OCI-LY1 (cell line): ENCODE measurements at regions not wholly inside any gene's neighbourhood (a gene's known extent, or its start where the extent isn't known, plus 50 kb on each side); places are given as distances from the start of the nearest gene placed in this dataset.

Experiments used
- EZH2 ChIP-seq: fragments of 200-600 bp; sonication (generic), shearing (Covaris generic); IDR thresholded peaks from 2 replicates; pipeline ENCODE4 v1.8.0; 2017; ENCODE audit warnings: borderline replicate concordance, mixed run types, mild to moderate bottlenecking, antibody characterized with exemption, low read length, moderate library complexity, mixed read lengths
- TF ChIP-seq, protein P1 (sequence below): fragments of 200-600 bp; sonication (generic), shearing (Covaris generic); IDR thresholded peaks from 2 replicates; pipeline ENCODE4 v1.5.1; 2017; ENCODE audit warnings: mild to moderate bottlenecking, antibody characterized with exemption, low read length, moderate library complexity, mixed read lengths

DNA sequence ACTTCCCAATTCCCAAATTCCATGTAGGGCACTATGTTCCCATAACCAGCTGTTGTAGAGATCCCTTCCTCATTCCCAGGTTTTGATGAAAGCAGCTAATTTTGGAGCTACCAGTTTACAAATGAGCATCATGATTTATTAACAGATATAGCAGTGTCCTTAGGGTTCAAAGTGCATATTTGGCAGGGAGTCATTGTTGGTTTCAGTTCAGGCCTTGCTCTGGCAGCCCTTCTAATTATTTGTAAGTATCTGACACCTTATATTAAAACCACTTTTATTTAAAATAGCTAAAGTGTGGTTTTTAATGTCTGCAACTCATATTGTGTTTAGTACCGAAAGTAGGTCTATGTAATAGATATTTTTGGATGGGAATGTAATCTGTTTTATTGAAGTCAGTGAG, 518.5 kb downstream of the TLL1 start:
- TF ChIP-seq, protein P1, sequence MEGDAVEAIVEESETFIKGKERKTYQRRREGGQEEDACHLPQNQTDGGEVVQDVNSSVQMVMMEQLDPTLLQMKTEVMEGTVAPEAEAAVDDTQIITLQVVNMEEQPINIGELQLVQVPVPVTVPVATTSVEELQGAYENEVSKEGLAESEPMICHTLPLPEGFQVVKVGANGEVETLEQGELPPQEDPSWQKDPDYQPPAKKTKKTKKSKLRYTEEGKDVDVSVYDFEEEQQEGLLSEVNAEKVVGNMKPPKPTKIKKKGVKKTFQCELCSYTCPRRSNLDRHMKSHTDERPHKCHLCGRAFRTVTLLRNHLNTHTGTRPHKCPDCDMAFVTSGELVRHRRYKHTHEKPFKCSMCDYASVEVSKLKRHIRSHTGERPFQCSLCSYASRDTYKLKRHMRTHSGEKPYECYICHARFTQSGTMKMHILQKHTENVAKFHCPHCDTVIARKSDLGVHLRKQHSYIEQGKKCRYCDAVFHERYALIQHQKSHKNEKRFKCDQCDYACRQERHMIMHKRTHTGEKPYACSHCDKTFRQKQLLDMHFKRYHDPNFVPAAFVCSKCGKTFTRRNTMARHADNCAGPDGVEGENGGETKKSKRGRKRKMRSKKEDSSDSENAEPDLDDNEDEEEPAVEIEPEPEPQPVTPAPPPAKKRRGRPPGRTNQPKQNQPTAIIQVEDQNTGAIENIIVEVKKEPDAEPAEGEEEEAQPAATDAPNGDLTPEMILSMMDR: no peak
- TF ChIP-seq EZH2: no peak
